ENCODE measurements at regions not wholly inside any gene's neighbourhood (a gene's known extent, or its start where the extent isn't known, plus 50 kb on each side); places are given as distances from the start of the nearest gene placed in this dataset.

DNA sequence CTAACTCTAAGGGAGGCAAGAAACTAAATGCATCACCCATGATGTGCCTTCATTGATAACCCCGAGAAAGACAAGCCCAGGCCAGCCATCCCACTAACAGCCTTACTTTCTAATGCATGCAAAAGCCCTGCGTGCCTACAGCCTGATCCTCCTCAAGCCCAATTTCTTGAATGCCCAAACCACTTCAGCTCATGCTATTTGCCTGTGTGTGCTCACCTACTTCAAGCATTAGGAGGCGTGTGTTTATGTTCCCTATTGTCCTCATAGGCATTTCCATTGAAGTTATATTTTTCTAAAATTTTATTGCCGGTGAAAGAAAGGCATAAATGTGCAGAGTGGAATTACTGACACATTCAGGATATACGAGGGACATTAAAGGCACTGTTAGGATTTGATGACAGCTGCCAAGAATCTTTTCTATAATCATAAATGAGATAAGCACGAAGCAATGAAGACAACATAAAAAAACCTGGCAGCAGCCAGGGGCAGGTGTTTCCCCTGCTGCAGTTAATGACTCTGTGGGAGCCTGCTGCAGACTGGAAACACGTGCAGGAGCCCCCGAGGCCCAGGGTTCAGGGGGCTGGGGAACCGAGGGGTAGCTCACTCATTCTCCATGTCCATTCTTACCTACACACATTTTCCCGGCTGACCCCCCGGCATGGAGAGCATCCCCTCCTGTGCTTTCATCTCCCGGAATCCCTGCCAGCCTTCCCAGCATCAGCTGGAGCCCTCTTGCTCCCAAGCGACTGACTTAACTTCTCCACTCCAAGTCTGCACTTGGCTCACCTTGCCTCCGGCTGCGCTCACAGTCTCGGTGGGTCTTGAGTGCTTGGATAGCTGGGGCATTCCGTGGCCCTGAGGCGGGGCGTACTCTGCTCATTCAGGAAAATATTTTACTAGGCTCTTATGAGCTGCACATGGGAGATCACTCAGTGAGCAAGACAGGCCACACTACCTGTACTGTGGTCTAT, 292.3 kb upstream of the SIX2 start:
- ATAC-seq, result no peak

DNA sequence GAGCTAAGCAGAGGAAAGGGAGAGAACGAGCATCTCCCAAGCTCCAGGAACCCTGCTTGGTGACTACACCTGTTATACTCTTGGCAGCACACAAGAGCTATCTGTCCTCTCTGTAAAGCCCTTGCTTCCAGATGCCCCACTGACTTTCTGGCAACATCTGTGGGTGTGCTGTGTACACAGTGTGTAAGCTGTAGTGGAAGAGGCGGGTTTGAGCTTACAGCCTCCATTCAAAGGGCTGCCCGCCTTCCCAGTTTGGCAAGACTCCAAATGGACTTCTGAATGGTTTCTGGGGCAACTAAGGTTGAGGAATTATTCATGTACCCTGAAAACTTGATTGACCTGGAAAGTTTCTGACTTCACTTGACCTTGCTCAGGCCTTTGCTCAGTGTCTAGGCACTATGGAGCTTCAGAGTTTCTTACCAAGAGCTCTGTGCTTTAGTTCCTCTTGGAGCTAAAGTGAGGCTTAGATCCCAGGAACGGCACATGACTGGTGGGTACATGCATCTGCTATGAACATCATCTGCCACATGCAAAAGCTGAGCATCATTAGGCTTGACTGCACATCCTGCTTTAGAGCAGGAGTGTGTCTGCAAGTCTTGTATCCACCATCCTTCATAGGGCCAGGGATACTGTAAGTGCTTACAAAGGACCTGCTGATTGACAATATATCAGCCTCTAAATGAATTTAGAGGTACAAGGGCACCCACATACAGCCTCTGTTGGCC, 290.9 kb upstream of the SIX2 start:
- ATAC-seq, result no peak

DNA sequence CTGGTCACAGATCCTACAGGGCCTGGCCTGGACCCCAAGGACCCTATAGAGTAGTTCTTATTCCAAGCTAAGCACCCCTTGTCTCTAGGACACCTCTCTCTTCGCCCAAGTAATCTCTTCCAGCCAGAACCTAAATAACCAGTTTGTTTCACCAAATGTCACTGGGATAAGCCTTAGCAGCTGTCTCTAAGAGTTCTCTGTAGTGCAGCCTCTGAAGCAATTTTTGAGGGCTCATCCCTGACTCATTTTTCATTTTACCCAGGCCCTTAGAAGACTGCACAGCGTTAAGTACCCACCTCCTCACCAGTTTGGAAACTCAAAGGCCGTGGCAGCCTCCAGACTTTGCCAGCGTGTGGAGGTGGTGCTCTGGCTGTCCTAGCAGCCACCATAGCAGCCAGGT, 290.1 kb upstream of the SIX2 start:
- ATAC-seq, result no peak

DNA sequence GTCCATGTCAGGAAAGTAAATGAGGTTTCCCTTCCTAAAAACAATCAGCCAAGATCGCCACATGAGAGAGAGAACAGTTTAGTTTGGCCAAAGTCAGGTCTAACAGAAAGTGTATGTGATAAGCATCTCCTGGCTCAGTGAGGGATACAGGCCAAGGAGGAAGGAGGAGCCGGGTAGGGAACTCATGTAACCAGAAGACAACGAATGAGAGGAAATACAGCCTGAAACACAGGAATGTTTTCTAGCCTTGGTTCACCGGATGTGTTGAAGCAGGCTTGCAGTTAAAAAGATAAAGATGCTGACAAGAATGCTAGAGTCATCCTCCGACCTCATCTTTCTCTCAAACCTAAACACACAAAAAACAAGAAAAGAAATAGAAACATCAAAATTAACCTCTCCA, 283.9 kb upstream of the SIX2 start:
- no peak for ATAC-seq

- no peak for ATAC-seq
These were observed 282.0 kb upstream of the SIX2 start for GRCh38 chr2:45291296-45291701.

DNA sequence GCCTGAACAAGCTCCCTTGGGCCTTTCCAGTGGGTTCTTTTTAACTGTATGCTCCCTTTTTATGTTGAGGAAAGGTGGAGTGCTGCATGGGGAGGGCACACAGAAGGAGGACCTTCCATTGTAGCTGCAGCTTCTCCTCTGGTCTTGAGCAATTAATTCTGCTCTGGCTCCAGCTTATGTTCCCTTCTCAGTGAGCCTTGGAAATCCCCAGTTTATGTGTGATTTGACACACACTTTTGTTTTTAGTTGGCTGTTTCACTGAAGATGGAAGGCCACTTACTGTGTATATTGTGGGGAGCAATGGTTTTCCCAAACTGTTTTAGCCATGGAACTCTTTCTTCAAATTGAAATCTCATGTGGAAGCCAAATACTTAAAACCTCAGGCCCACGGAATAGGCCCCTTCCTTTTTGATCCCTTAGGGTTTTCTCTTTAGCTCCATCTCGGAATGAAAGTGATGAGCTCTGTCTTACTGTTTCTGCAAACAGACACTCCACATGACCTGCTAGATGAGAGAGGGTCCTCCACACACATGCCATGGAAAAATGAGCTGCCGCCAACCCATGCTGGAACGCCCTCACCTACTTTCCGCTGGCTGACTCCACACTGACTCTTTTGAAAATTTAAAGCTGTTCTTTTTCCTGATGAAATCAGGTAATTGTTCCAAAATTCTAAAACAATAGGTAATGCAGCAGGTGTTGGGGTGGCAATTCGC, 280.9 kb upstream of the SIX2 start:
- ATAC-seq, result no peak

DNA sequence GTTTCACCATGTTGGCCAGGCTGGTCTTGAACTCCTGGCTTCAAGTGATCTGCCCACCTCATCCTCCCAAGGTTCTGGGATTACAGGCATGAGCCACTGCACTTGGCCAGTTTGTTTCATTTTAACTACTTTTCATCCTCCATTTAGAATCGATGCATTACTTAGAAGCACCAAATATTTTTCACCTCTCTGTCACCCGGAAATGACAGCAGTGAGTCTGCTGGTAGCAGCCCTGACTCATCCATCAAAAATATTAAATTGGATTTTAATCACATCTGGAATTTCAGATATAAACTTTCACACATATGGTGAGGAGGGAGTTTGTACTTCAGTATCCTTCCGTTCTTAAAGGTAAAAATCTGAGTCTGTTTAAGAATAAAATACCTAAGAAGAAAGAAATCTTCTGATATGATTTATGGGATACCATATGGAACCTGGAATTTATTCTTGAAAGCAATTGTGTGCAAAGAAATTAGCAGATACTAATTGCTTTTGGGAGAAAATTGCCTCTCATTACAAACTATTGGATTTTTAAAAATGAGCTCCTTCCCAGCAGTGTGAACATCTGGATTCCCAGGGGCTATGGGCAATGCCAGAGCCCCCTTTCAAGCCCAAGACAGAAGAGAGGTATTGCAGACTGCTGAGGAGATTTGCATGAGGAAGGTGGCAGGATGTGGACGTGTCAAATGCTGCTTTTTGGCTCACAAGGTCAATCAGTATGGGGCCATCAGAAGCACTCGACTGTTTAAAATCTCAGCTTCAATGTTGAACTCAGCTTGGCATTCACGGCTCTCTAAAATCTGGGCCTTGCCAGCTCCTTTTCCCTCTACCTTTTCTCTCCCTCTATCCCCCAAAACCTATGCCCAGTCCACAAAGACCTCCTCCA, 279.5 kb upstream of the SIX2 start:
- ATAC-seq, result no peak

DNA sequence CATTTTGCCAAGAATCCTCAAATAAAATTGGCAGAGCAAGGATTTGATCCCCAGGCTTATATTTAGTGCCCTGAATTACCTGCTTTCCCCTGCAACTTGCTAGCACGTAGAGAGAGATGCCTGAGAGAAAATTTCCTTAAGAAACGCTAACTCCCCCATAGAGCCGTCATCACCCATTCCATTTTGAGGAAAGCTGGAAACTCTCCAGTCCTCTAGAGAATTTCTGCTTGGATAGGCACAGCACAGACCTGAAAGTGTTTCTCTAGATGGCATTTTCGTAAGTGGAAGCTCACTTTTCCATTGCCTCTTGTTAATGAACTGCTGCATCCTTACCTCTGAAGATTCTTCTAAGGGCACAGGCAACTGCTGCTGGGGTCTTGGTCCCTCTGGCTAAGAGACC, 277.8 kb upstream of the SIX2 start:
- no peak for ATAC-seq

DNA sequence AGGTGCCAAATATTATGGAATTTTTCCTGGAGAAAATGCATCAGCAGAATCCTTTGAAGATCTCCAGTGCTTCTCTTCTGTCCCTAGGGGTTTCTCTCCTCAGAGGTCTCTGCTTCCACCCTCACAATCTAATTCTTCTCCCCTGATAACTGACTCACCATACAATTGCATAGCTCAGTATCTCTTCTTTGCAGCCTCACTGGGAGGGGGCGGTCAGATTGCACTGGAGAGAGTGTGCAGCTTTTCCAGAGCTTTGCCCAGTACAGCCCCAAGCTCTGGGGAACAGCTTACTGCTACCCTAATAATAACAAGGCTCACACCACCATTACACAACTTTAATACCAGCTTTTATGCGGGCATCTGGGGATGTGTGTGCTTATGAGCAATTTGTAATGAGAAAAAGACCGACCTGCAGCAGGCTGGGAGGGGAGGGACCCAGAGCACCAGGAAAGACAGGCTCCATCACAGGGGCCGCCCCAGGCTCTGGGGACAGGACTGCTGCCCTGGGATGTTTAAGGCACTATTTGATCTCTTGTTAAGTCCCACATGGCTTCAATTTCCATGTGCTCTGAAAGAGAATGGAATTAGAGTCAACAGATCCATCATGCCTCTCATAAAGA, 276.6 kb upstream of the SIX2 start:
- ATAC-seq, result no peak

- ATAC-seq, result no peak
These were observed 276.1 kb upstream of the SIX2 start for GRCh38 chr2:45285311-45285710.

DNA sequence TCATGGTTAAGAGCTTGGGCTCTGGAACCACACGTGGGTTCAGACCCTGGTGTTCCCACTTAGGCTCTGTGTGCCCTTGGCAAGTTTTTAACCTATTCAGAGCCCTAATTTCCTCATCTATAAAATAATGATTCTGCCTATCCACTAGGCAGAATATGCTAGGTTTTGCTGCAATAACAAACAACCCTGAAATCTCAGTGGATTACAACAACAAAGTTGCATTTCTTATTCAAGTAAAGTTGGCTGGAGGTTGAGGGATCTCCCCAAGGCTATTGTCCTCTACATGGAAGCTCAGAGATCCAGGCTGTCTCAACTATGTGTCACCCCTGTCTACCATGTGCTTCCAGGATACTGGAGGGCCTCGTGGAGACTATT, 275.4 kb upstream of the SIX2 start:
- no peak for ATAC-seq

GRCh38 chr2:45283764-45284620, 274.7 kb upstream of the SIX2 start:
- ATAC-seq, result no peak

GRCh38 chr2:45282646-45283045, 273.4 kb upstream of the SIX2 start:
- ATAC-seq, result no peak

DNA sequence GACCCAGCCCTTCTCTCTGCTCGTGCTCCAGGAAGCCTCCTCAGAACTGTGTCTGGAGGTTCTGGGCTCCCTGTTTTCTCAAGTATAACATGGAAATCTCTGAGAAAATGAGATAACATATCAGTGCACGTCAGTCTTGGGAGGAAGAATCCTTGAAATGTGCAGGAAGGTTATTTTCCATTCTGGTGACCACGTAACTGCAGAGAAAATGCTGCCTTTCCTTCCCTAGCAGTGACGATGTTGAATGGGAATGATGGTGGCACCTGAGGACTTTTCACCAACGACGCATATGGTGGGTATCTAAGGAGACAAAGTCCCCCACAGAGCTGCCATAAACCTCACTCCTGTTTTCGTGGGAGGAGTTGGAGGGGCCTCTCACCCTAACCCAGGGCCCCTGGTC, 272.1 kb upstream of the SIX2 start:
- no peak for ATAC-seq

GRCh38 chr2:45280794-45281193, 271.5 kb upstream of the SIX2 start:
- no peak for ATAC-seq

GRCh38 chr2:45279356-45279755, 270.1 kb upstream of the SIX2 start:
- ATAC-seq, result no peak

DNA sequence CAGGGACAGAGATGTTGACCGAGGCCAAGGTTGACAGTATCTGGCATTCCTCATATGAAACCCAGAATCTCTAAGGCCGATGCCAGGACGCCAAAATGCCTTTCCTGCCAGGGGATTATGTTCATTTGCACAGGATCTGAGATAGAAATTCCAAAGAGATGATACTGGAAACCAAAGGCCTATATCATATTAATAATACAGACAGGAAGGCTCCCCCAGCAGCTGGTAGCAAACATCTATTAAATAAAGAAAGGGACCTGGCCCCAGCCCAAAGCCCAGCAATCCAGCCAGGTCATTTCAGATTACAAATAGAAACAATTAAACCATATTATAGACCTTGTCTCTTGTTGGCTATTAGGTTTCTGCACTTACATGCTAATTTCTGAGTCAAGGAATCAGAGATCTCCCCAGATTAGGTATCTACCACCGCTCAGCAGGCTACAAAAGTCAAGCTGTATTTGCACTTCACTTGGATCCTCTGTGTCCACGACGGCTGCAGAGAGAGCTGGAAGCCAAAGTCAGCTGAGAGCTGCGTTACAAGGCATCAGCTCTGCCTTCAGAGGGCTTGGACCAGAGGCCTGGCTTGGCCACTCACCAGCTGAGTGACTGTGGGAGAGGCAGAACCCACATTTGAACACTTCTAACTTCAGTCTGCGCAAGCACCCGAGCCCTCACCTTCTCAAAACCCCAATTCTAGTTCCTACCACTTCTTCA, 269.3 kb upstream of the SIX2 start:
- ATAC-seq, result no peak

DNA sequence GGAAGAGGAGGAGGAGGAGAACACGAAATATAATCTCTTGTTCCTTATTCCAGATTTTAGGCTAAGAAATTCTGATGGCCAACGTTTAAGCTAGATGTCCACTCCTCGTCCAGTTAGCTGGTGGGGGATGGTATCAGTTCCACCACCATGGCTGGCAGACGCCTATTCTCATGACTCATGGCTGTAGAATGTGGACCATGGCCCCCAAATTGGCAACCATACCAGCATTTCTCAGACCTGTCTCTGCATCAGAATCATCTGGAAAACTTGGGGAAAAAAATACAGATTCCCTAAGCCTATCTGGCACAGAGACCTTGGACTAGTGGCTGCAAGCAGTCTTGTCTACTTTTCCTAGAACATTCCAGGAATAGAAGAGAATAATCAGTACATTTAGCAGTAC, 267.7 kb upstream of the SIX2 start:
- ATAC-seq, result no peak

DNA sequence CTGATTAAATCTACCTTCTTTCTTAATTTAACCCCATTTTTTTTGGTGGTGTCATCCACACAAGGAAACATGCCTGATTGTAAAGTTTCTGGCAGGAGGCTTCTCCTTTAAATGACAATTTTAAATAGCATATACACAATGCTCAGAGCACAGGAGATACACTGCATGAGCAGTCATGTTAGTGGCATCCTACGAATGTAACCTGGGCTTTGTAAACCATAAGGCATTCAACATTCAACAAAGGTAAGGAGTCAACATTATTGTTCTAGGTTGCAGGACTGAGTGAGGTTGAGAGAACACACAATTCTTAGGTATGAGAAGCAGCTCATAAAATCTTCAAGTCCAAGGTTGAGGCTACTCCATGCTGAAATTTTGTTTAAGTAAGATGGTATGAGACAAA, 266.6 kb upstream of the SIX2 start:
- ATAC-seq, result no peak

GRCh38 chr2:45275242-45275805, 266.1 kb upstream of the SIX2 start:
- ATAC-seq, result no peak
